Rectal smooth muscle tissue (tissue), 1 donor: ENCODE measurements at regions not wholly inside any gene's neighbourhood (a gene's known extent, or its start where the extent isn't known, plus 50 kb on each side); places are given as distances from the start of the nearest gene placed in this dataset.

ENCODE experiments used
- H3K27ac ChIP-seq: one replicate; pipeline ENCODE4 v1.7.0; 2013; ENCODE audit warnings: low read depth, low read length, inconsistent platforms
- H3K27me3 ChIP-seq: one replicate; pipeline ENCODE4 v1.7.0; 2013; ENCODE audit warnings: low read length; ENCODE audit not compliant: control insufficient read depth, insufficient read depth
- H3K36me3 ChIP-seq: one replicate; pipeline ENCODE4 v1.7.0; 2013; ENCODE audit warnings: low read length; ENCODE audit not compliant: control insufficient read depth, insufficient read depth
- H3K4me1 ChIP-seq: one replicate; pipeline ENCODE4 v1.7.0; 2013; ENCODE audit warnings: low read length; ENCODE audit not compliant: control insufficient read depth, insufficient read depth
- H3K4me3 ChIP-seq: one replicate; pipeline ENCODE4 v1.7.0; 2013; ENCODE audit warnings: low read length
- H3K9ac ChIP-seq: one replicate; pipeline ENCODE4 v1.7.0; 2013; ENCODE audit warnings: low read length

GRCh38 chr20:56875803-56876202, 246.7 kb downstream of the TFAP2C start:
- Histone ChIP-seq H3K4me3 (no peak overlapping the region), H3K27ac (no peak overlapping the region), H3K27me3 (no peaks in the 10 kb centered on the region), H3K9ac (no peak overlapping the region), H3K36me3 (no peaks in the 10 kb centered on the region), H3K4me1 (no peaks in the 10 kb centered on the region)

GRCh38 chr20:56885521-56885920, 256.4 kb downstream of the TFAP2C start:
- Histone ChIP-seq H3K36me3 (no peaks in the 10 kb centered on the region), H3K27ac (no peak overlapping the region), H3K4me1 (no peaks in the 10 kb centered on the region), H3K4me3 (no peak overlapping the region), H3K27me3 (no peaks in the 10 kb centered on the region), H3K9ac (no peak overlapping the region)

- no peak overlapping the region for H3K4me3 ChIP-seq
Measured at GRCh38 chr20:56890011-56890410, 260.9 kb downstream of the TFAP2C start.

GRCh38 chr20:56893226-56893917, 264.3 kb downstream of the TFAP2C start:
- Histone ChIP-seq H3K4me3 (no peak overlapping the region), H3K27ac (no peak overlapping the region), H3K9ac (no peak overlapping the region), H3K4me1 (no peaks in the 10 kb centered on the region), H3K27me3 (no peaks in the 10 kb centered on the region), H3K36me3 (no peaks in the 10 kb centered on the region)

More at GRCh38 chr20:56890011-56890410, 260.9 kb downstream of the TFAP2C start:
- Histone ChIP-seq H3K9ac (no peak overlapping the region), H3K27ac (no peak overlapping the region), H3K4me1 (no peaks in the 10 kb centered on the region), H3K27me3 (no peaks in the 10 kb centered on the region), H3K36me3 (no peaks in the 10 kb centered on the region)

DNA sequence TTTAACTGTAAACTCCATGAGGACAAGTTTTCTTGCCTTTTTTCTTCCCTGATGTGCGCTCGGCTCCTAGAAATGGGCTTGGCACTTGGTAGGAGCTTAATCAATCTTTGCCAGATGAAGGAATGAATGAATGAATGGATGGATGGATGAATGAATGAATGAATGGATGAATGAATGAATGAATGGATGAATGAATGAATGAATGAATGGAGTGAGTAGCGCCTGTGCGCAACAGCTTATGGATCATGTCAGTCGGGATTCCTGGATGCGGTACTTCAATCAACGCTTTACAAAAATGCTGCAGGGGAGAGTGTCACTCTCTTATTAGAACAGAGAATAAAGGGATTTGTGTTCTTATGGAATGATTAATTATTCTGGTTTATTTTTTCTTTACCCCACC, 267.3 kb downstream of the TFAP2C start:
- H3K4me1 ChIP-seq, result no peaks in the 10 kb centered on the region
- H3K9ac ChIP-seq, result no peak overlapping the region
- no peaks in the 10 kb centered on the region for H3K27me3 ChIP-seq
- no peaks in the 10 kb centered on the region for H3K36me3 ChIP-seq
- no peak overlapping the region for H3K4me3 ChIP-seq
- H3K27ac ChIP-seq, result no peak overlapping the region

DNA sequence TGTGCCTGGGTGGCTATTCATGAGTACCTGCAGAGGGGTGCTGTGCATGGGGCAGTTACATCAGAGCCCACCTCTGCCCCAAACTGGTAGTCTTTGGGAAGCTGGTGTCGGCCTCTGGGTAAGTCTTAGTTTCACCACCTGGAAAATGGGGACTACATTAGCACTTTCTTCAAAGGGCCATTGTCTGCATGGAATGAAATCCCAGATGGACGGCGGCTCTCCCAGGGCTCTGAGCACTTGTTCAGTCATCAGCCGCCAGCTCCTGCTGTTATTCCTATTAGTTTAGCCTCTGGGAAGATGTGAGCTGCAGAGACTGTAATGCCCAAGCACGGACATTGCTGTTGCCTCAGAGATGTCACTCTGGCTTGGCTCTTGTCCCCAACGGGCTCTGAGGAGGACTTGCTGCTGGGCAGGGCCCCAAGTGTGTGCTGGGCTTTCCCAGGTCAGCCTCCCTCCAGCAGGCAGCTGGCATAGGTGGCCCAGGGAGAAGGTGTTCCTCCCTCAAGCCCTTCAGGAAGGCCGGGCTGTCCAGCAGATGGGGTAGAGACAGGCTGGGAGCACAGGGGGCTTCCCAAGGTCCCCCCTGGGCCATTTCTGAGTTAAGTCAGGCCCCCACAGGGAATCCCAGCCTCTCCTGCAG, 268.3 kb downstream of the TFAP2C start:
- H3K4me3 ChIP-seq, result no peak overlapping the region
- H3K4me1 ChIP-seq, result no peaks in the 10 kb centered on the region
- H3K9ac ChIP-seq, result no peak overlapping the region
- no peak overlapping the region for H3K27ac ChIP-seq
- no peaks in the 10 kb centered on the region for H3K27me3 ChIP-seq
- no peaks in the 10 kb centered on the region for H3K36me3 ChIP-seq

- Histone ChIP-seq H3K4me1 (no peaks in the 10 kb centered on the region), H3K27ac (no peak overlapping the region)
Measured at GRCh38 chr20:56897958-56898349, 268.8 kb downstream of the TFAP2C start.

DNA sequence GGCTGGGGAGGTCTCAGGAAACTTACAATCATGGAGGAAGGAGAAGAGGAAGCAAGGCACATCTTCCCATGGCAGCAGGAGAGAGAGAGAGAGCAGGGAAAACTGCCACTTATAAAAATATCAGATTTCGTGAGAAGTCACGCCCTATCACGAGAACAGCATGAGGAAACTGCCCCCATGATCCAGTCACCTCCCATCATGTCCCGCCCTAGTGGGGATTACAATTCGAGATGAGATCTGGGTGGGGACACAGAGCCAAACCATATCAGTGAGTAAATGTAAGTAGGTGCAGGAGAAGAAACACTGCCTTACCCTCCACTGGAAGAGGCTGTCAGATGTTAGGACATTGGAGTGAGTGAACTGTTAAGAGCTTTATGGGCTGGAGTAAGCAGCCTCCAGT, 270.4 kb downstream of the TFAP2C start:
- Histone ChIP-seq H3K9ac (no peak overlapping the region), H3K36me3 (no peaks in the 10 kb centered on the region), H3K27ac (no peak overlapping the region), H3K27me3 (no peaks in the 10 kb centered on the region), H3K4me1 (no peaks in the 10 kb centered on the region), H3K4me3 (no peak overlapping the region)

More at GRCh38 chr20:56897958-56898349, 268.8 kb downstream of the TFAP2C start:
- Histone ChIP-seq H3K36me3 (no peaks in the 10 kb centered on the region), H3K27me3 (no peaks in the 10 kb centered on the region), H3K9ac (no peak overlapping the region), H3K4me3 (no peak overlapping the region)

DNA sequence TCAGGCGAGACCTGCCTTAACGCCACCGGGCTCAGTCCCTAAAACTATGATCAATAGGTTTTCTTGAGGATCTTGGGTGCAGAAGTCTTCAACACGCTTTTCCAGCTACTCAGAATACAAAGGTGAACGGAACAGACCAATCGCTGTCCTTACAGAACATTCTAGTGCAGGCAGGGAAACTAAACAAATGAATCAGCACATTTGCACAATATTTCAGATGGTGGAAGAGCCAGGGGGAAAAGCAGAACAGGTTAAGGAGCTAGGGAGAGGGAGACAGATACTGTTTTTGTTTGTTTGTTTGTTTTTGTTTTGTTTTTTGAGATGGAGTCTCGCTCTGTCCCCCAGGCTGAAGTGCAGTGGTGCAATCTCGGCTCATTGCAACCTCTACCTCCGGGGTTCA, 271.1 kb downstream of the TFAP2C start:
- Histone ChIP-seq H3K4me3 (no peak overlapping the region), H3K27ac (no peak overlapping the region), H3K27me3 (no peaks in the 10 kb centered on the region), H3K4me1 (no peaks in the 10 kb centered on the region), H3K36me3 (no peaks in the 10 kb centered on the region), H3K9ac (no peak overlapping the region)

- Histone ChIP-seq H3K4me1 (no peaks in the 10 kb centered on the region), H3K36me3 (no peaks in the 10 kb centered on the region), H3K9ac (no peak overlapping the region), H3K4me3 (no peak overlapping the region), H3K27ac (no peak overlapping the region), H3K27me3 (no peaks in the 10 kb centered on the region)
Measured at GRCh38 chr20:56903421-56903820, 274.3 kb downstream of the TFAP2C start.

GRCh38 chr20:56903858-56904257, 274.8 kb downstream of the TFAP2C start:
- H3K4me1 ChIP-seq, result no peaks in the 10 kb centered on the region
- no peaks in the 10 kb centered on the region for H3K36me3 ChIP-seq
- H3K4me3 ChIP-seq, result no peak overlapping the region
- H3K27ac ChIP-seq, result no peak overlapping the region
- H3K9ac ChIP-seq, result no peak overlapping the region
- no peaks in the 10 kb centered on the region for H3K27me3 ChIP-seq

- Histone ChIP-seq H3K4me3 (no peak overlapping the region), H3K36me3 (no peaks in the 10 kb centered on the region), H3K4me1 (no peaks in the 10 kb centered on the region), H3K27ac (no peak overlapping the region), H3K27me3 (no peaks in the 10 kb centered on the region), H3K9ac (no peak overlapping the region)
Measured at GRCh38 chr20:56909918-56910714, 281.0 kb downstream of the TFAP2C start.
